Smooth muscle cell (in vitro differentiated cells): ENCODE measurements at regions not wholly inside any gene's neighbourhood (a gene's known extent, or its start where the extent isn't known, plus 50 kb on each side); places are given as distances from the start of the nearest gene placed in this dataset.

ENCODE experiments used
- DNase-seq: peaks from one replicate; lab custom pipeline; 2025; ENCODE audit not compliant: unreplicated experiment; lab: John Stamatoyannopoulos, UW
- H2AFZ ChIP-seq: fragments of 200-600 bp; sonication (generic); 2 replicates; pipeline ENCODE4 v1.6.0; 2016; ENCODE audit warnings: antibody characterized with exemption, low read depth, mild to moderate bottlenecking
- H3F3A ChIP-seq: fragments of 200-600 bp; sonication (generic); 2 replicates; pipeline ENCODE4 v1.6.0; 2017; ENCODE audit warnings: antibody characterized with exemption, low read depth
- H3K27ac ChIP-seq: fragments of 200-600 bp; sonication (generic); 2 replicates; pipeline ENCODE4 v1.5.1; 2016; ENCODE audit warnings: low read depth, mild to moderate bottlenecking
- H3K27me3 ChIP-seq: fragments of 200-600 bp; sonication (generic); 2 replicates; pipeline ENCODE4 v1.6.1; 2016; ENCODE audit warnings: low read depth, mild to moderate bottlenecking
- H3K36me3 ChIP-seq: fragments of 200-600 bp; sonication (generic); 2 replicates; pipeline ENCODE4 v1.5.1; 2016; ENCODE audit warnings: low read depth
- H3K4me1 ChIP-seq: fragments of 200-600 bp; sonication (generic); 2 replicates; pipeline ENCODE4 v1.5.1; 2016; ENCODE audit warnings: low read depth
- H3K4me2 ChIP-seq: fragments of 200-600 bp; sonication (generic); 2 replicates; pipeline ENCODE4 v1.6.0; 2016; ENCODE audit warnings: mild to moderate bottlenecking
- H3K4me3 ChIP-seq: fragments of 200-600 bp; sonication (generic); 2 replicates; pipeline ENCODE4 v1.5.1; 2016; ENCODE audit warnings: mild to moderate bottlenecking
- H3K79me2 ChIP-seq: fragments of 200-600 bp; sonication (generic); 2 replicates; pipeline ENCODE4 v1.6.0; 2016; ENCODE audit warnings: low read depth, mild to moderate bottlenecking
- H3K9ac ChIP-seq: fragments of 200-600 bp; sonication (generic); 2 replicates; pipeline ENCODE4 v1.6.0; 2016; ENCODE audit warnings: low read depth
- H3K9me3 ChIP-seq: fragments of 200-600 bp; sonication (generic); replicated peaks from 2 replicates; pipeline ENCODE4 v1.5.1; 2016; ENCODE audit warnings: low read depth
- H4K20me1 ChIP-seq: fragments of 200-600 bp; sonication (generic); 2 replicates; pipeline ENCODE4 v1.6.0; 2016; ENCODE audit warnings: low read depth
- CTCF ChIP-seq: fragments of 200-600 bp; sonication (generic); IDR thresholded peaks from 2 replicates; pipeline ENCODE4 v1.5.1; 2017; ENCODE audit warnings: borderline replicate concordance, mild to moderate bottlenecking, antibody characterized with exemption; ENCODE audit not compliant: insufficient read depth, poor library complexity, severe bottlenecking
- WGBS: methylation state at CpG from one replicate; pipeline ENCODE4 v1.1.7; 2016; ENCODE audit warnings: low lambda C conversion rate; 5-methylcytosine and 5-hydroxymethylcytosine counted together

GRCh38 chr7:11290863-11291262 is 317.2 kb downstream of the PHF14 start:
- no peaks in the 10 kb centered on the region for H3K79me2 ChIP-seq
- H3K27me3 ChIP-seq, result no peaks in the 10 kb centered on the region
- H3K4me3 ChIP-seq, result no peak overlapping the region
- DNase-seq, result no peak
- H3K4me1 ChIP-seq, result no peaks in the 10 kb centered on the region
- TF ChIP-seq CTCF, result no peak
- no peak overlapping the region for H2AFZ ChIP-seq
- no peaks in the 10 kb centered on the region for H3K9me3 ChIP-seq
- no peaks in the 10 kb centered on the region for H3F3A ChIP-seq
- H3K4me2 ChIP-seq, result no peak overlapping the region
- H4K20me1 ChIP-seq, result no peaks in the 10 kb centered on the region
- no peak overlapping the region for H3K27ac ChIP-seq
- H3K9ac ChIP-seq, result no peak overlapping the region
- 73% methylated on average over 3 of the region's 3 CpGs for WGBS
- no peaks in the 10 kb centered on the region for H3K36me3 ChIP-seq

GRCh38 chr7:11294218-11294617 is 320.5 kb downstream of the PHF14 start:
- TF ChIP-seq CTCF, result no peak
- Histone ChIP-seq H4K20me1 (no peaks in the 10 kb centered on the region), H3K79me2 (no peaks in the 10 kb centered on the region), H3K36me3 (no peaks in the 10 kb centered on the region), H3K27me3 (no peaks in the 10 kb centered on the region), H3K4me1 (no peaks in the 10 kb centered on the region), H3K9me3 (no peaks in the 10 kb centered on the region), H3K27ac (no peak overlapping the region), H3K4me3 (no peak overlapping the region), H3K9ac (no peak overlapping the region), H3K4me2 (no peak overlapping the region), H3F3A (no peaks in the 10 kb centered on the region), H2AFZ (no peak overlapping the region)
- DNase-seq, result no peak
- WGBS, result 82% methylated on average over 2 of the region's 2 CpGs

GRCh38 chr7:11294965-11295364 is 321.3 kb downstream of the PHF14 start:
- Histone ChIP-seq H3K4me3 (no peak overlapping the region), H3K27me3 (no peaks in the 10 kb centered on the region), H3K9me3 (no peaks in the 10 kb centered on the region), H3K4me2 (no peak overlapping the region), H3K79me2 (no peaks in the 10 kb centered on the region), H2AFZ (no peak overlapping the region), H3K9ac (no peak overlapping the region), H4K20me1 (no peaks in the 10 kb centered on the region), H3K27ac (no peak overlapping the region), H3K36me3 (no peaks in the 10 kb centered on the region), H3F3A (no peaks in the 10 kb centered on the region), H3K4me1 (no peaks in the 10 kb centered on the region)
- no peak for DNase-seq
- WGBS, result 82% methylated on average over 4 of the region's 4 CpGs
- no peak for TF ChIP-seq CTCF

GRCh38 chr7:11297126-11297625 is 323.5 kb downstream of the PHF14 start:
- no peak overlapping the region for H3K27ac ChIP-seq

More at GRCh38 chr7:11297126-11297625, 323.5 kb downstream of the PHF14 start:
- H3F3A ChIP-seq, result no peaks in the 10 kb centered on the region
- no peaks in the 10 kb centered on the region for H3K79me2 ChIP-seq
- TF ChIP-seq CTCF, result no peak
- no peak overlapping the region for H3K9ac ChIP-seq
- no peak overlapping the region for H3K4me2 ChIP-seq
- no peaks in the 10 kb centered on the region for H3K27me3 ChIP-seq
- H3K36me3 ChIP-seq, result no peaks in the 10 kb centered on the region
- no peak overlapping the region for H2AFZ ChIP-seq
- DNase-seq, result no peak
- no peaks in the 10 kb centered on the region for H3K4me1 ChIP-seq
- no peaks in the 10 kb centered on the region for H3K9me3 ChIP-seq
- no peaks in the 10 kb centered on the region for H4K20me1 ChIP-seq
- WGBS, result 92% methylated on average over 5 of the region's 5 CpGs
- no peak overlapping the region for H3K4me3 ChIP-seq
